Skeletal muscle satellite cell (primary cell): ENCODE measurements at regions not wholly inside any gene's neighbourhood (a gene's known extent, or its start where the extent isn't known, plus 50 kb on each side); places are given as distances from the start of the nearest gene placed in this dataset.

ENCODE experiments used
- H3K27me3 ChIP-seq: 2 replicates; pipeline ENCODE4 v1.7.0; 2013; ENCODE audit warnings: low read length; ENCODE audit not compliant: control insufficient read depth, insufficient read depth
- H3K36me3 ChIP-seq: 2 replicates; pipeline ENCODE4 v1.7.0; 2013; ENCODE audit warnings: mild to moderate bottlenecking, control low read depth, low read length; ENCODE audit not compliant: insufficient read depth
- H3K4me1 ChIP-seq: 2 replicates; pipeline ENCODE4 v1.7.0; 2013; ENCODE audit warnings: low read length; ENCODE audit not compliant: control insufficient read depth, insufficient read depth
- H3K4me2 ChIP-seq: 2 replicates; pipeline ENCODE4 v1.7.0; 2013; ENCODE audit warnings: mild to moderate bottlenecking, low read length
- H3K4me3 ChIP-seq: 2 replicates; pipeline ENCODE4 v1.7.0; 2013; ENCODE audit warnings: low read length
- H3K9ac ChIP-seq: 2 replicates; pipeline ENCODE4 v1.7.0; 2013; ENCODE audit warnings: mild to moderate bottlenecking, low read depth, low read length, moderate library complexity
- H3K9me3 ChIP-seq: replicated peaks from 2 replicates; pipeline ENCODE4 v1.7.0; 2013; ENCODE audit warnings: mild to moderate bottlenecking, control low read depth, low read length

GRCh38 chr6:1013656-1014430 lies 298.1 kb upstream of the FOXQ1 start:
- Histone ChIP-seq H3K36me3 (no peaks in the 10 kb centered on the region), H3K4me2 (no peak overlapping the region), H3K9ac (no peak overlapping the region), H3K4me3 (no peak overlapping the region), H3K9me3 (peaks cover 3% of the 10 kb centered on the region), H3K27me3 (no peaks in the 10 kb centered on the region), H3K4me1 (no peaks in the 10 kb centered on the region)

DNA sequence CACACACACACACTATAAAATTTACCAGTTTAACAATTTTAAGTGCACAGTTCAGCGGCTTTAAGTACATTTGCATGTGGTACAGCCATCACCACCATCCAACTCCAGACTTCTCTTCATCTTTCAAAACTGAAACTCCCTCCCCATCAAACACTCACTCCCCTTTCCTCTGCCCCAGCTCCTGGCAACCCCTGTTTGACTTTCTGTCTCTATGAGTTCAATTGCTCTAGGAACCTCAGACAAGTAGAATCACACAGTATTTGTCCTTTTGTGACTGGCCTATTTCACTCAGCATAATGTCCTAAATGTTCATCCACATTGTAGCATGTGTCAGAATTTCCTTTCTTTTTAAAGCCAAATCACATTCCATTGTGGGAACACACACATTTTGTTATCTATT lies 302.8 kb upstream of the FOXQ1 start:
- Histone ChIP-seq H3K9ac (no peak overlapping the region), H3K9me3 (peaks cover 8% of the 10 kb centered on the region), H3K4me2 (no peak overlapping the region), H3K27me3 (no peaks in the 10 kb centered on the region), H3K4me3 (no peak overlapping the region), H3K4me1 (no peaks in the 10 kb centered on the region), H3K36me3 (no peaks in the 10 kb centered on the region)

- Histone ChIP-seq H3K4me1 (no peaks in the 10 kb centered on the region), H3K36me3 (no peaks in the 10 kb centered on the region), H3K9me3 (peaks cover 8% of the 10 kb centered on the region), H3K27me3 (no peaks in the 10 kb centered on the region), H3K4me2 (no peak overlapping the region), H3K9ac (no peak overlapping the region), H3K4me3 (no peak overlapping the region)
These were observed 304.7 kb upstream of the FOXQ1 start for GRCh38 chr6:1007159-1007558.

GRCh38 chr6:1004885-1005630 lies 306.8 kb upstream of the FOXQ1 start:
- no peaks in the 10 kb centered on the region for H3K36me3 ChIP-seq
- no peak overlapping the region for H3K4me2 ChIP-seq

GRCh38 chr6:1003394-1004160 lies 308.3 kb upstream of the FOXQ1 start:
- H3K4me3 ChIP-seq = no peak overlapping the region
- no peak overlapping the region for H3K9ac ChIP-seq
- no peaks in the 10 kb centered on the region for H3K4me1 ChIP-seq
- H3K27me3 ChIP-seq = no peaks in the 10 kb centered on the region
- H3K36me3 ChIP-seq = no peaks in the 10 kb centered on the region
- H3K9me3 ChIP-seq = peaks cover 8% of the 10 kb centered on the region
- H3K4me2 ChIP-seq = no peak overlapping the region

More at GRCh38 chr6:1004885-1005630, 306.8 kb upstream of the FOXQ1 start:
- Histone ChIP-seq H3K9ac (no peak overlapping the region), H3K9me3 (peaks cover 8% of the 10 kb centered on the region), H3K4me1 (no peaks in the 10 kb centered on the region), H3K27me3 (no peaks in the 10 kb centered on the region), H3K4me3 (no peak overlapping the region)

DNA sequence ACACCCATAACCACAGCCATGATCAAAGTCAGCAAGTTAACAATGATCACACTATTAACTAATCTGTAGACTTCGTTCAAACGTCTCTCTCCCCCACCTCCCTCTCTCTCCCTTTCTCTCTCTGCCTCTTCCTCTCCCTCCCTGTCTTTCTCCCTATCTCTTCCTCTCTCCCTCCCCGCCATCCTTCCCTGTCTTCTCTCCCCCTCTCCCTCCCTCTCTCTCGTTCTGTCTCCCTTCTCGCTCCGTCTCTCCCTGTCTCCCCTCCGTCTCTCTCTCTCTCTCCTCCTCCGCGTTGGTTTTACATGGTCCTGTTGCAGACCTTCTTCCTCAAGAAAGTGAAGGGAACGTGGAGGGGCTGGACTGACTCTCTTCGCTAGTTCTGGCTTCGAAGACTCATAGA lies 308.9 kb upstream of the FOXQ1 start:
- Histone ChIP-seq H3K36me3 (no peaks in the 10 kb centered on the region), H3K4me2 (no peak overlapping the region)

DNA sequence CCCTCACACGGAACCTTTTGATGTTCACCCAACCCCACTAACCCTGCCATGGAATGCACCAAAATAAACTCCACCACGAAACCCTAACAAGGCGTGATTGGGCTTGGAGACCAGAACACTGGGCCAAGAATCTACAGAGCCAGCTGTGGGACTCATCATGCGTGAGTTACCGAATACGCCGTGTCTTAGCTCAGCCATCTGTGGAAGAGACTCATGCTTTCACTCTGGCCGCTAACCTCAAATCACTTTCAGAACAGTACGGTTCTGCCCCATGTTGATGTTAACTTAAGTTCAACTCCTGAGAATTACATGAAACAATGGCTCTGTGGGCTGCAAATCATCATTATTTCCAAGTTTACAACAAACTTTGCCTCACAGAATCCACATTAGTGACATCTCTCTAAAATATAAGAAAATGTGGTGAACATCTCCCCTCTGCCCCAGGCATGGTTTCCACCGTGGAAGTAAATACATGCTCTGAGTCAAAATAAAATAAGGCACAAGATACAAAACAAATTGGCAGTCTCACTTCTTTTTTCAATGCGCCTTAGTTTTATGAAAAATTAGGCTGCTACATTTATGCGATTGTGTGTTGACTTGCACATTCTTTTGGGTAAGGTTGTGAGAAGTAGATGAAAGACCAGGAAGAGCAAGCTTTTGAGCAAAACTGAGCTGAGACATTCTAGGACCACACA lies 308.9 kb upstream of the EXOC2 start:
- no peaks in the 10 kb centered on the region for H3K27me3 ChIP-seq
- no peak overlapping the region for H3K9ac ChIP-seq
- H3K36me3 ChIP-seq = no peaks in the 10 kb centered on the region
- H3K9me3 ChIP-seq = peaks cover 8% of the 10 kb centered on the region
- no peaks in the 10 kb centered on the region for H3K4me1 ChIP-seq
- H3K4me3 ChIP-seq = no peak overlapping the region
- H3K4me2 ChIP-seq = no peak overlapping the region

More for the DNA sequence above, 308.9 kb upstream of the FOXQ1 start:
- Histone ChIP-seq H3K4me1 (no peaks in the 10 kb centered on the region), H3K9me3 (peaks cover 8% of the 10 kb centered on the region), H3K4me3 (no peak overlapping the region), H3K9ac (no peak overlapping the region), H3K27me3 (no peaks in the 10 kb centered on the region)

GRCh38 chr6:999552-999951 lies 306.6 kb upstream of the EXOC2 start:
- Histone ChIP-seq H3K4me1 (no peaks in the 10 kb centered on the region), H3K4me3 (no peak overlapping the region), H3K4me2 (no peak overlapping the region), H3K9ac (no peak overlapping the region), H3K9me3 (no peaks in the 10 kb centered on the region), H3K36me3 (no peaks in the 10 kb centered on the region), H3K27me3 (no peaks in the 10 kb centered on the region)

GRCh38 chr6:998551-998950 lies 305.6 kb upstream of the EXOC2 start:
- H3K4me3 ChIP-seq = no peak overlapping the region
- no peaks in the 10 kb centered on the region for H3K27me3 ChIP-seq
- no peak overlapping the region for H3K4me2 ChIP-seq
- no peaks in the 10 kb centered on the region for H3K36me3 ChIP-seq
- H3K4me1 ChIP-seq = no peaks in the 10 kb centered on the region
- no peaks in the 10 kb centered on the region for H3K9me3 ChIP-seq
- no peak overlapping the region for H3K9ac ChIP-seq

DNA sequence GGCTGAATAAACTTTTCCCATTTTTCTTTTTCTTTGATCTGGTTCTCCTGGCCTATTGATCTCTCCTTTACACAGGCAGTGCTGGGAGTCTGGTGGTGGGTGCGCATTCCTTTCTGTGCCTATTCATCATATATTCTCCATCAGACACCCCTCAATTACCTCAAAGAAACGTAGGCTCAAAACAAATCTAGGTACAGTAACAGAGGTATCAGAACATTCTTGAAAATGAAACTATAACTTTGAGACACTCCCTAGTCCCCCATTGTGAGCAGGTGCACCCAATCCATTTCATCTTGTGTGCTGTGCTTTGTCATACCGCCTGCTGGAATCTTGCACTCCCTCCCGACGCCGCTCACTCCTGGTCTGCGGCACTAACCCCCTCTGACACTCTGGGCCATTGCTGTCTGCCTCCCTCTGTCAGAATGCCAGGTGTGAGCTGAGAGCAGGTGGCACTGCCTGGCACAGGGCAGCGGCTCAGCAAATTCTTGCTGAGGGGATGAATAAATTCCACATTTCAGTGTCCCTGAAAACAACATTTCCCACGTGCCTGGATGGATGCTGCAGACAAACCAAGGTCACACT lies 303.4 kb upstream of the EXOC2 start:
- no peak overlapping the region for H3K9ac ChIP-seq
- H3K36me3 ChIP-seq = no peaks in the 10 kb centered on the region
- no peak overlapping the region for H3K4me3 ChIP-seq
- no peak overlapping the region for H3K4me2 ChIP-seq
- no peaks in the 10 kb centered on the region for H3K9me3 ChIP-seq
- no peaks in the 10 kb centered on the region for H3K27me3 ChIP-seq
- no peaks in the 10 kb centered on the region for H3K4me1 ChIP-seq

DNA sequence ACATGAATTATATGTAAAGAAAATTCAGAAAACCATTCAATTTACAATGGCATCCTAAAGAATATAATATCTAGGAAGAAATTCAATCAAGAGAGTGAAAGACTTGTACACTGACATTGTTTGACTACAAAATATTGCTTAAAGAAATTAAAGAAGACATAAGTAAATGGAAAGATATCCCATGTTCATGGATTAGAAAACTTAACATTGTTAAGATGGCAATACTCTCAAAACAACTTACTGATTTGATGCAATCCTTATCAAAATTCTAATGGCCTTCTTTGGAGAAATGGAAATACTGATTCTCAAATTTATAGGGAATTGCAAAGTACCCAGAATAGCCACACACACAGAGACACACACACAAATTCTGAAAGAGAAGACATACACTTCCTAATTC lies 298.3 kb upstream of the EXOC2 start:
- no peak overlapping the region for H3K4me3 ChIP-seq
- no peaks in the 10 kb centered on the region for H3K36me3 ChIP-seq
- no peaks in the 10 kb centered on the region for H3K9me3 ChIP-seq
- H3K4me2 ChIP-seq = no peak overlapping the region
- no peak overlapping the region for H3K9ac ChIP-seq
- H3K27me3 ChIP-seq = no peaks in the 10 kb centered on the region
- H3K4me1 ChIP-seq = no peaks in the 10 kb centered on the region
